PC-3 (cell line): ENCODE measurements at regions not wholly inside any gene's neighbourhood (a gene's known extent, or its start where the extent isn't known, plus 50 kb on each side); places are given as distances from the start of the nearest gene placed in this dataset.

Source experiments
- ATAC-seq: fragments of 200-7000 bp; cut with Tn5 transposase; 2 replicates; pipeline ENCODE4 v1.9.1; 2020; ENCODE audit warnings: mild to moderate bottlenecking, moderate library complexity
- BruUV-seq: library from RNA; stranded (reverse); fragments of 400-500 nt; replicated peaks from 2 replicates; lab custom pipeline; 2021; lab: Mats Ljungman, UMichigan
- CTCF ChIA-PET: fragments of 300-600 bp; sonication (Branson Sonifier 250); formaldehyde crosslinking; loops from one replicate; lab custom pipeline; 2022; ENCODE audit warnings: antibody characterized with exemption; lab: Charles Lee
- POLR2A ChIA-PET: fragments of 300-600 bp; sonication (Branson Sonifier 250); formaldehyde crosslinking; loops from one replicate; lab custom pipeline; 2022; ENCODE audit warnings: antibody characterized with exemption; ENCODE audit not compliant: unreplicated experiment; lab: Charles Lee
- DNase-seq: peaks from one replicate; pipeline ENCODE4 v3.0.0-alpha.2; 2015
- H2AFZ ChIP-seq: fragments of 300-600 bp; sonication (generic); 2 replicates; pipeline ENCODE4 v1.6.0; 2016; ENCODE audit warnings: antibody characterized with exemption, low read length
- H3F3A ChIP-seq: fragments of 300-600 bp; sonication (generic); one replicate; pipeline ENCODE4 v1.6.0; 2017; ENCODE audit warnings: antibody characterized with exemption, low read length, control low read depth, mild to moderate bottlenecking; ENCODE audit not compliant: unreplicated experiment
- H3K27ac ChIP-seq: fragments of 300-600 bp; sonication (generic); 2 replicates; pipeline ENCODE4 v1.5.1; 2016; ENCODE audit warnings: mild to moderate bottlenecking, low read length
- H3K27me3 ChIP-seq: fragments of 300-600 bp; sonication (generic); 2 replicates; pipeline ENCODE4 v1.6.1; 2016; ENCODE audit warnings: low read length, mixed read lengths
- H3K36me3 ChIP-seq: fragments of 300-600 bp; sonication (generic); 2 replicates; pipeline ENCODE4 v1.6.1; 2016; ENCODE audit warnings: low read depth, mixed run types, low read length, mixed read lengths
- H3K4me1 ChIP-seq: fragments of 300-600 bp; sonication (generic); 2 replicates; pipeline ENCODE4 v1.5.1; 2016; ENCODE audit warnings: low read length; ENCODE audit not compliant: insufficient read depth
- H3K4me2 ChIP-seq: fragments of 300-600 bp; sonication (generic); 2 replicates; pipeline ENCODE4 v1.6.0; 2016; ENCODE audit warnings: low read length
- H3K4me3 ChIP-seq: fragments of 300-600 bp; sonication (generic); 2 replicates; pipeline ENCODE4 v1.5.1; 2016; ENCODE audit warnings: mild to moderate bottlenecking, low read length, mixed read lengths
- H3K79me2 ChIP-seq: fragments of 300-600 bp; sonication (generic); 2 replicates; pipeline ENCODE4 v1.6.1; 2017; ENCODE audit warnings: low read length, mixed read lengths
- H3K9ac ChIP-seq: fragments of 300-600 bp; sonication (generic); 2 replicates; pipeline ENCODE4 v1.6.0; 2016; ENCODE audit warnings: mild to moderate bottlenecking, low read length
- H3K9me2 ChIP-seq: fragments of 300-600 bp; sonication (generic); replicated peaks from 2 replicates; pipeline ENCODE4 v1.6.1; 2016; ENCODE audit warnings: mixed run types, low read length, mixed read lengths
- H3K9me3 ChIP-seq: fragments of 300-600 bp; sonication (generic); 2 replicates; pipeline ENCODE4 v1.6.1; 2016; ENCODE audit warnings: low read length, mixed read lengths
- H4K20me1 ChIP-seq: fragments of 300-600 bp; sonication (generic); 2 replicates; pipeline ENCODE4 v1.6.1; 2016; ENCODE audit warnings: low read length, mixed read lengths
- CTCF ChIP-seq: fragments of 300-600 bp; sonication (generic); conservative IDR thresholded peaks from 2 replicates; pipeline ENCODE4 v1.5.1; 2017; ENCODE audit warnings: antibody characterized with exemption, low read depth, mild to moderate bottlenecking, low read length
- EZH2 ChIP-seq: fragments of 300-600 bp; sonication (generic); IDR thresholded peaks from one replicate; pipeline ENCODE4 v1.6.1; 2017; ENCODE audit warnings: antibody characterized with exemption, mild to moderate bottlenecking, low read length; ENCODE audit not compliant: unreplicated experiment
- EZH2phosphoT487 ChIP-seq: fragments of 300-600 bp; sonication (generic); IDR thresholded peaks from 2 replicates; pipeline ENCODE4 v1.6.1; 2018; ENCODE audit warnings: mild to moderate bottlenecking, antibody characterized with exemption, low read length, borderline replicate concordance
- intact Hi-C: fragments of 100-400 bp; cut with micrococcal nuclease; formaldehyde crosslinking; loops from 2 replicates; pipeline ENCODE4 v1.9.0; 2023

- no peak for ATAC-seq
- peaks cover 7% of the 10 kb centered on the region; the same call in 1 of the 2 replicates for H3K4me1 ChIP-seq
Observed at GRCh38 chr5:56413546-56413945, 180.4 kb upstream of the ANKRD55 start.

GRCh38 chr5:56412601-56413379 lies 179.7 kb upstream of the ANKRD55 start:
- Histone ChIP-seq H3F3A (no peaks in the 10 kb centered on the region), H2AFZ (no peak overlapping the region), H3K79me2 (no peaks in the 10 kb centered on the region), H3K4me2 (no peak overlapping the region), H4K20me1 (no peaks in the 10 kb centered on the region), H3K9ac (no peak overlapping the region), H3K4me1 (peaks cover 7% of the 10 kb centered on the region; the same call in 1 of the 2 replicates), H3K9me3 (no peaks in the 10 kb centered on the region), H3K4me3 (no peak overlapping the region), H3K27ac (no peak overlapping the region), H3K9me2 (no peaks in the 10 kb centered on the region), H3K27me3 (no peaks in the 10 kb centered on the region), H3K36me3 (no peaks in the 10 kb centered on the region)
- no TSS peak for BruUV-seq
- ATAC-seq (no peak), DNase-seq (no peak)
- ChIA-PET POLR2A (no interaction called here), CTCF (no interaction called here)
- intact Hi-C loops = no loop called here
- TF ChIP-seq CTCF (no peak), EZH2phosphoT487 (no peak), EZH2 (no peak)

More at GRCh38 chr5:56413546-56413945, 180.4 kb upstream of the ANKRD55 start:
- Histone ChIP-seq H3K27me3 (no peaks in the 10 kb centered on the region), H3K79me2 (no peaks in the 10 kb centered on the region), H3K9me2 (no peaks in the 10 kb centered on the region), H3K4me2 (no peak overlapping the region), H4K20me1 (no peaks in the 10 kb centered on the region), H3K9me3 (no peaks in the 10 kb centered on the region), H3K27ac (no peak overlapping the region), H3K4me3 (no peak overlapping the region), H3K9ac (no peak overlapping the region), H3F3A (no peaks in the 10 kb centered on the region), H3K36me3 (no peaks in the 10 kb centered on the region), H2AFZ (no peak overlapping the region)
- intact Hi-C loops = no loop called here
- ChIA-PET CTCF (no interaction called here), POLR2A (no interaction called here)
- no TSS peak for BruUV-seq
- DNase-seq = no peak
- TF ChIP-seq EZH2 (no peak), EZH2phosphoT487 (no peak)

GRCh38 chr5:56410696-56411095 lies 177.6 kb upstream of the ANKRD55 start:
- Histone ChIP-seq H3K9me3 (no peaks in the 10 kb centered on the region), H3K79me2 (no peaks in the 10 kb centered on the region), H3K4me2 (no peak overlapping the region), H4K20me1 (no peaks in the 10 kb centered on the region), H3K4me1 (peaks cover 7% of the 10 kb centered on the region; the same call in 1 of the 2 replicates), H3K36me3 (no peaks in the 10 kb centered on the region), H2AFZ (no peak overlapping the region), H3K4me3 (no peak overlapping the region), H3K27me3 (no peaks in the 10 kb centered on the region), H3K9me2 (no peaks in the 10 kb centered on the region), H3K9ac (no peak overlapping the region), H3F3A (no peaks in the 10 kb centered on the region), H3K27ac (no peak overlapping the region)
- intact Hi-C loops = no loop called here
- ATAC-seq (no peak), DNase-seq (no peak)
- ChIA-PET POLR2A (no interaction called here), CTCF (no interaction called here)
- BruUV-seq = no TSS peak
- TF ChIP-seq EZH2phosphoT487 (no peak), CTCF (no peak), EZH2 (no peak)
